Mesothelial cell of epicardium (in vitro differentiated cells): ENCODE measurements at regions not wholly inside any gene's neighbourhood (a gene's known extent, or its start where the extent isn't known, plus 50 kb on each side); places are given as distances from the start of the nearest gene placed in this dataset.
"Not testable (repeated sequence)": the region's sequence is repeated elsewhere in the genome, so short reads cannot be mapped to it uniquely, and the experiment has no call there.

Source experiments
- DNase-seq, 2 experiments: peaks; one replicate each; pipeline ENCODE4 v3.0.0; 2021; ENCODE audit warnings: low spot score in 2 of 2; ENCODE audit not compliant: unreplicated experiment in 2 of 2
- H3K27ac Mint-ChIP-seq: 2 replicates; pipeline ENCODE4 v1.8.0; 2021; ENCODE audit warnings: mixed read lengths
- H3K27me3 Mint-ChIP-seq: 2 replicates; pipeline ENCODE4 v1.8.0; 2021; ENCODE audit warnings: low read depth, mixed read lengths
- H3K36me3 Mint-ChIP-seq: 2 replicates; pipeline ENCODE4 v1.8.0; 2021; ENCODE audit warnings: mixed read lengths
- H3K4me1 Mint-ChIP-seq: 2 replicates; pipeline ENCODE4 v1.8.0; 2021; ENCODE audit warnings: mixed read lengths
- H3K4me3 Mint-ChIP-seq: 2 replicates; pipeline ENCODE4 v1.8.0; 2021; ENCODE audit warnings: mild to moderate bottlenecking, moderate library complexity, mixed read lengths
- H3K9me3 Mint-ChIP-seq: 2 replicates; pipeline ENCODE4 v1.8.0; 2021; ENCODE audit warnings: mixed read lengths
- CTCF ChIP-seq: fragments of 200-600 bp; sonication (generic); IDR thresholded peaks from one replicate; pipeline ENCODE4 v1.5.0; 2021; ENCODE audit warnings: antibody characterized with exemption; ENCODE audit not compliant: unreplicated experiment

- Mint-ChIP-seq H3K4me3 (no peak overlapping the region), H3K4me1 (peaks cover 14% of the 10 kb centered on the region), H3K36me3 (no peaks in the 10 kb centered on the region), H3K27ac (no peak overlapping the region), H3K9me3 (no peaks in the 10 kb centered on the region), H3K27me3 (no peaks in the 10 kb centered on the region)
- DNase-seq = no peak
- TF ChIP-seq CTCF = no peak
Observed at GRCh38 chr3:145678401-145678800, 482.6 kb downstream of the PLOD2 start.

- no peak for DNase-seq
- Mint-ChIP-seq H3K36me3 (no peaks in the 10 kb centered on the region), H3K27me3 (no peaks in the 10 kb centered on the region), H3K27ac (no peak overlapping the region), H3K9me3 (no peaks in the 10 kb centered on the region), H3K4me3 (no peak overlapping the region), H3K4me1 (peaks cover 10% of the 10 kb centered on the region)
- no peak for TF ChIP-seq CTCF
Observed at GRCh38 chr3:145681181-145681580, 479.8 kb downstream of the PLOD2 start.

GRCh38 chr3:145687978-145688377, 473.0 kb downstream of the PLOD2 start:
- not testable (repeated sequence) for H3K27me3 Mint-ChIP-seq, H3K4me3 Mint-ChIP-seq, DNase-seq, H3K36me3 Mint-ChIP-seq, H3K27ac Mint-ChIP-seq, H3K9me3 Mint-ChIP-seq
- peaks cover 17% of the 10 kb centered on the region for H3K4me1 Mint-ChIP-seq

- H3K27me3 Mint-ChIP-seq = no peaks in the 10 kb centered on the region
- H3K9me3 Mint-ChIP-seq = no peaks in the 10 kb centered on the region
- no peak overlapping the region for H3K4me3 Mint-ChIP-seq
- no peak for DNase-seq
- H3K4me1 Mint-ChIP-seq = peaks cover 30% of the 10 kb centered on the region
- H3K36me3 Mint-ChIP-seq = no peaks in the 10 kb centered on the region
- TF ChIP-seq CTCF = no peak
- H3K27ac Mint-ChIP-seq = no peak overlapping the region
Observed at GRCh38 chr3:145692751-145693150, 468.2 kb downstream of the PLOD2 start.

GRCh38 chr3:145696011-145696410, 465.0 kb downstream of the PLOD2 start:
- Mint-ChIP-seq H3K36me3 (no peaks in the 10 kb centered on the region), H3K4me3 (no peak overlapping the region), H3K27ac (no peak overlapping the region), H3K4me1 (peaks cover 30% of the 10 kb centered on the region), H3K27me3 (no peaks in the 10 kb centered on the region), H3K9me3 (no peaks in the 10 kb centered on the region)
- DNase-seq = no peak
- no peak for TF ChIP-seq CTCF

- peaks cover 12% of the 10 kb centered on the region for H3K4me1 Mint-ChIP-seq
- DNase-seq = no peak
- H3K27ac Mint-ChIP-seq = no peak overlapping the region
- no peak overlapping the region for H3K4me3 Mint-ChIP-seq
- H3K9me3 Mint-ChIP-seq = no peaks in the 10 kb centered on the region
- no peaks in the 10 kb centered on the region for H3K27me3 Mint-ChIP-seq
- no peak for TF ChIP-seq CTCF
- H3K36me3 Mint-ChIP-seq = no peaks in the 10 kb centered on the region
Observed at GRCh38 chr3:145698250-145698649, 462.7 kb downstream of the PLOD2 start.
